ENCODE measurements at regions not wholly inside any gene's neighbourhood (a gene's known extent, or its start where the extent isn't known, plus 50 kb on each side); places are given as distances from the start of the nearest gene placed in this dataset.

DNA sequence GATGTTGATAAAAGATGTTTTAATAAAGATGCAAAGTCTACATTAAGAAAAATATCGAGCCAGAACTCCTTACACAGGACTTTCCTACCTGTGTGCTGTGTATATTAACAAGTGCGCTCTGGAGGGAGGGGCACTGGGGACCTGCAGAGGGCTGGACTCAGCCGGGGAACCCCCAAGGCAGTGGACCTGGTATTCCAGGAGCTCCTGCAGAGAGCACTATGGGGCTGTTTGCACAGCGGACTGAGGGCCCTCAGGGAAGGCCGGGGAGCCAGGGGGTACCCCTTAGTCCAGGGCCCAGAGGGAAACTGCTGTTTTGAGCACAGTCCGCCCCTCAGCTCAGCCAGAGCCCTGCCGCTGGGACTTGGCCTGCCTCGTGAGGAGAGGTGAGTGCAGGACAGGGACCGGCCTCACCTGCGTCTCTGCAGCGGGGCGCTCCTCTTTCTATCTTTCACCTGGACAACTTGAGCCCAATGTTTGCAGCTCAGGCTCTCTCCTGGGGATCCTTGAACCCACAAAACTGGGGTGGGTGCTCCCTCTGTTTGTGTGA lies 168.4 kb downstream of the ARL4C start:
- in situ Hi-C loops (cut with HindIII; ENCODE audit: low pct_ligation_motif_present, low pct_unique_long_range_greater_than_20kb, low sequenced_read_pairs): no loop called here
- no peak for DNase-seq

DNA sequence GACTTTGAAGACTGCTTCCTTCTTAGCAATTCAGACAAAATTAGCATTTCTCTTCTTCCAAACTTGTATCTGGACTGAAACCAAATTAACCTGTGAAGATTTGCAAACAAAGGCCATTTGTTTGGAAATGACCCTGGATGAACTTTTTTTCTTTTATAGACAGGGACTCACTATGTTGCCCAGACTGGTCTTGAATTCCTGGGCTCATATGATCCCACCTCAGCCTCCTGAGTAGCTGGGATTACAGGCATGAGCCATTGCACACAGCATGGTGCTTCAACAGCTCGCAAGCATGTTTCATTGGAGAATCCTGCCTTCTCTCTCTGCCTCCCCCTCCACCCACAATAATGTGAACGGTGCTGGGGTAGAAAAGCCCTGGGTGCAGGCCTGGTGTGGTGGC lies 170.2 kb downstream of the ARL4C start:
- in situ Hi-C loops (cut with HindIII; ENCODE audit: low pct_ligation_motif_present, low pct_unique_long_range_greater_than_20kb, low sequenced_read_pairs): no loop called here
- no peak for DNase-seq

DNA sequence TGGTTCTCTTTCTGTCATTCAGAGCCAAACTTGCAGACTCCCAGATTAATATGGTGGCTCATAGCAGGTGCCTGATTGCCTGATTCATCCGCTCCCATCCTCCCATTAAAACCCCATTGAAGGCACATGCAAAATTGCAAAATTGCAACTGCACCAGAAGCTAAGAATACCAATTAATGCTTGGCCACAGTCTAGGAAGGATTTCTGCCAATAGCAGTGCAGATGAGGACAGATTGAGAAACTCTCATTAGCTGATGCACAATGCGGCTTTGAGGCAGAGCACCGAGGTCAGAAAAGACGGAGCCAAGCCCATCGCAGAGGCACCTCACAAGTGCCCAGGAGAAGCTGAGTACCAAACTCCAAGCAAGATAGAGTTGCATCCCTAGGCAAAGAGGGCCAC lies 172.8 kb downstream of the ARL4C start:
- DNase-seq: no peak
- in situ Hi-C loops (cut with HindIII; ENCODE audit: low pct_ligation_motif_present, low pct_unique_long_range_greater_than_20kb, low sequenced_read_pairs): no loop called here

DNA sequence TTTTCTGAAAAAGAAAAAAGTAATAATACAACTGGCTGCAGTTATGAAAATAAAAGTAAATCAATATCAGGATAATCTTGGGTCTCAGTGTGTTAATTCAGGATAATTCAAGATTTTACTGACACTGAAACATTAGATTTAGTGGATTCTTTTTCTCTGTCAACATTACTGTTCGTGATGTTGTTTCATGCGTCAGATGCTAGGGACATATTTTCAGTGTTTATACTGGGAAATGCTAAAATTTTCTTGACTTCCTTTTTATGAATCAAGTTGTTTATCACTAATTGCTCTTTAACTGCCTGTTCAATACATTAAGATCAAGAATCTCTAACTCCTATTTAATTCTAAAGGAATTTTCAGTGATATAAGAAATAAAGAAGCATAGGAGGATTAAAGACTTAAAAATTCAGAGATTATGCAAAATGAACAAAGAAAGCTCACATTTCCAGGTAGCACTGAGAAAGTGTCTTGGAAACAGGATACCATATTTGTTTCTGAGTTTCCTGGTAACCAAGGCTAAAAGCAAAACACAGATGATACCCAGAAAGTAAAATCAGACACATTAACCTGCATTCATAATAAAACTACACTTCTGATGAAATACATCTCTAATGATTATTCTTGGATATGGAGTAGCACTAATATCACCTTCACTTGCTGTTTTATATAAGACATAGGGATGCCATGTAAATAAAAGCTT lies 174.0 kb downstream of the ARL4C start:
- in situ Hi-C loops (cut with HindIII; ENCODE audit: low pct_ligation_motif_present, low pct_unique_long_range_greater_than_20kb, low sequenced_read_pairs): no loop called here
- no peak for DNase-seq

DNA sequence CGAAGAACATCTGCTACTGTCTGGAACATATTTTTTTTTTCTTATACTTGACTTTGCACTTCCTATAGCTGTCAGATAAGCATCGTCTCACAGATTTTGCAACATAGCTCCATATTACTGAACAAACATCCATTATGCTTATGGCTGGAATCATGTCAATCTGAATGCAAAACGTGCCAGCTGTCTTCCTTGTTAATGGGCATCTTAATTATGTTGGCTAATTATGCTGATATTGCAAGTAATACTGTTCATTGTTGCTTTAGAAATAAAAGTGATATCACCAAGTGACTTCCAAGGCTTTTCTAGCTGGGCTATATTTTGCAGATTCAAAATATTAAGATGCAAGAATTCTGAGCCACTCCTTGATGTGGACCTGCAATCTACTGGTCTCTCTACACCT lies 176.8 kb downstream of the ARL4C start:
- in situ Hi-C loops (cut with HindIII; ENCODE audit: low pct_ligation_motif_present, low pct_unique_long_range_greater_than_20kb, low sequenced_read_pairs): no loop called here

DNA sequence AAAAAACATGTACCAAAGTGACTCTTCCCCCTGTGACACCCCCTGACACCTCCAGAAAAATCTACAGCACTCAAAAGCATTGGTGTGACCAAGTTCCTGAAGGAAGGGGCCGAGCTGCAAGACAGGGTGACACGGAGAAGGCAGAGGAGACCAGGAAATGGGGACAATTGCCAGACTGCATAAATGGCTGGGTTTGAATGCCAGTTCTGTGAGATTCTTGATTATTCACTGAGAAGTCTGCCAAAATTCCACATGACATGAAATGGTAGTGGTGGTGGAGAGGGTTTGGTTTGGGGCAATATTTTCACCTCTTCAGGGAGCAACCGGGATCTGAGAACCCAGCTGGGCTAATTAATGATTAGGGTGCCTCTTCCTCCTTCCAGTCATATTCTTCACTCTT lies 178.5 kb downstream of the ARL4C start:
- in situ Hi-C loops (cut with HindIII; ENCODE audit: low pct_ligation_motif_present, low pct_unique_long_range_greater_than_20kb, low sequenced_read_pairs): no loop called here
- DNase-seq: no peak

More for the DNA sequence above, 176.8 kb downstream of the ARL4C start:
- no peak for DNase-seq

DNA sequence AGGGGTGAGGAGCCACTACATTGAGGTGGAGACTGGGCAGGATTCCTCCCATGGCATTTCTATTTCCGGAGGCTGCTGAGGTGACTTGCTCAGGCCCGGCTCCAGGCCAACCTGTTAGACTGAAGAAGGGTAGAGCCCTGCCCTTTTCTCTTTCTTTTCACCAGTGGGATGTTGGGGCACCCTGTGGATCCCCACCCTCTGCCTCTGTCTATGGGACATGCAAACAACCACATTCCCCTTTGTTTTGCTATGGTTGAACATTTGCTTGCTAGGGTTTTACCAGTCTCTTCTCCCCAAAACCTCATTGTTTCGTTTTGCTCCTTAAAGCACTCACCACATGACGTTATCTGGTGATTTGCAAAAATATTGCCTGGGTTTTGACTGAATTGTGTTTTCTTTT lies 183.3 kb downstream of the ARL4C start:
- no peak for DNase-seq
- in situ Hi-C loops (cut with HindIII; ENCODE audit: low pct_ligation_motif_present, low pct_unique_long_range_greater_than_20kb, low sequenced_read_pairs): no loop called here

DNA sequence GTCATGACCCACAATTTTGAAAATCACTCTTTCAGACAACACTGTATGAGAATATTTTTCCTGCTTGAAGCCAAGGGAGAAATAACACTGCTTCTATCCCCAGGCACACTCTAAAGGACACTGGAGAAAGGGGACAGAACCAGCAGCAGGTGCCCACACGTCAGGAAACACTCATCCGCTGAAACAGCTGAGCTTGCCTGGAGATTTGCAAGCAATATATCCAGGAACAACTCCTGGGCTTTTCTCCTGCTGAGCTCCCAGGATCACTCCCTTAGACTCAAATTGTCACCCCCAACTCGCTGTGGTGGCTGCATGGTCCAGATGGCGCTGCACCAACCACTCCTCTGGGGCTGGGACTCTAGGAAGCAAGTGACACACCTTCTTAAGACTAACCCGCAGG lies 186.7 kb downstream of the ARL4C start:
- no peak for DNase-seq
- in situ Hi-C loops (cut with HindIII; ENCODE audit: low pct_ligation_motif_present, low pct_unique_long_range_greater_than_20kb, low sequenced_read_pairs): no loop called here

DNA sequence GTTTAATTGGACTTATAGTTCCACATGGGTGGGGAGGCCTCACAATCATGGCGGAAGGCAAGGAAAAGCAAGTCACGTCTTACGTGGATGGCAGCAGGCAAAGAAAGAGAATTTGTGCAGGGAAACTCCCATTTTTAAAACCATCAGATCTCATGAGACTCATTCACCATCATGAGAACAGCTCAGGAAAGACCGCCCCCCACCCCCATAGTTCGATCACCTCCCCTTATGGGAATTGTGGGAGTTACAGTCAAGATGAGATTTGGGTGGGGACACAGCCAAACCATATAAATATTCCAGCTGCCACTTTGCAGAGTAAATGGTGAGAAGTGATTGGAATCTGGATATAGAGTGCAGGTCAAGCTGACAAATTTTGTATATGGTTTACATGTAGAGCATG lies 187.4 kb downstream of the ARL4C start:
- DNase-seq: no peak

DNA sequence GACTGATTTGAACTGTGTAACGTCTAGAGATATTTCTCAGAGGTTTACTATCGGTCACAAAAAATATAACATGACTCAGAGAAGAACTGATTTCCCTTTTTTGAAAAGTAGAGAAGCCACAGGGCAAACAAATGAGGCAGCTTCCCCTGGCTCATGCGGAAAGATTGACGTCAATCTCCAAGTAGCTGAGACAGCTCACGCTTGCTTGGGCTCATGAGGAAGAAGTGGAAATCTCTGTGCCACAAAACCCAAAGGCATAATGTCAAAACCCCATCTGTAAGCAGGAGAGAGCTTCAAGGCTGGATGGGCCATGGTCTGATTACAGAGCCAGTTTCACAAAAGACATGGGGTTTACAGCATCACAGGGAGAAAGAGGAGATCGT lies 188.1 kb downstream of the ARL4C start:
- in situ Hi-C loops (cut with HindIII; ENCODE audit: low pct_ligation_motif_present, low pct_unique_long_range_greater_than_20kb, low sequenced_read_pairs): no loop called here
- no peak for DNase-seq

More for the DNA sequence above, 187.4 kb downstream of the ARL4C start:
- in situ Hi-C loops (cut with HindIII; ENCODE audit: low pct_ligation_motif_present, low pct_unique_long_range_greater_than_20kb, low sequenced_read_pairs): no loop called here

DNA sequence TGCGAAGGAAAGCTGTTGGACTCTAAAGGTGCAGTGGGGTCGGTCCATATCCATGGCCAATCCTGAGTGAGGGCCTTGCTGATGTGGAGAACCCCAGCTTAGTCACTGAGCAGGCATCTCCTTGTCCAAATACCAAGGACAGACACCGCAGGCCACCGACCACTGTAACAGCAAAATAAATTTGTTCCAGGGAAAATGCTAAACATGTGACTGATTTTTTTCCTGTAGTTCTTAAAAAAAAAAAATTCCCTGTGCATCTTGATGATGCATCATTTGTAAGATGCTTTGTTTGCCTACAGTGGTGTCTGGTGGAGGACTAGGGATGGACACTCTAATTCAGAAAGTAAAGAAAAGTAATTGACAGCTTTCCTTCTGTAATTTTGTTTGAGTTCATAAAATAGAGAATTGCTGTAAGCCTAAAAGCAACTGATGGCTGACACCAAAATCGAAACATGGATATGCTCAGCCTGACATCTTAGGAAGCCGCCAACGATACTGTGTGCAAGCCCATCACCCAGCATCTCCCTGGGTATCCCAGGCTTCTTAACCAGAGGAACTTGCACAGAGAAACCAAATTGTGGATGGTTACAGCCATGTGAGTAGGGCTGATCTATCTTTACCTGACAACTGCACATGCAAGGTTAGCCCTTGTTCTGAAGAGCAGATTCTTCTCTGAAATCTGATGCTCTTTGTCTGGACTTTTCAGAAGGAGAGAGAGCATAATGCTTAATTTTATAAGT lies 188.6 kb downstream of the ARL4C start:
- DNase-seq: no peak
- in situ Hi-C loops (cut with HindIII; ENCODE audit: low pct_ligation_motif_present, low pct_unique_long_range_greater_than_20kb, low sequenced_read_pairs): no loop called here

DNA sequence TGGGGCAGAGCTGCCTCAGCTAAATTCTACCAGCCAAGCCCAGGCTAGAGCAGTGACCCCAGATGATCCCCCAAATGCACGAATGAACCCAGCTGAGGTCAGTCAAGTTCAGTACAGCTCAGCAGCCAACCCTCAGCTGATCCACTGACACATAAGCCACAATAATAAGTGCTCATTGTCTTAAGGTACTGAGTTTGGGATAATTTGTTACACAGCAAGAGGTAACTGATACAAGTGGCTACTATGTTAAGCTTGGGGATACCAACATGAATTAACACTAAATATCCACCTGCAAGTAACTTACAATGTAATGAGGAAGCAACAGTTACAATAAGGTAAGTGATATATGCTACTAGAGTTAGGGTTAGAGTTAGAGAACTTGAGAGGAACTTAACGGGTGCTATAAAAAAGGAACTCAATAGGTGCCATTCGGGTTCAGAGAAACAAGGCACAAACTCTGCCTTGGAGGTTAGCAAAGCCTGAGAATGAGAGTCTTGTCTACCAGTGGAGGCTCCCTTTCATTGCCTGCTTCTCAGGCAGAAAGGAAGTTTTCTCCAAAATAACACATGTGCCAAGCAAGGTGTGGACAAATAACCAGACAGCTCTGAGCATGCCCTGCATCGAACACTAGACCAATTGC lies 189.4 kb downstream of the ARL4C start:
- in situ Hi-C loops (cut with HindIII; ENCODE audit: low pct_ligation_motif_present, low pct_unique_long_range_greater_than_20kb, low sequenced_read_pairs): no loop called here
- DNase-seq: no peak

DNA sequence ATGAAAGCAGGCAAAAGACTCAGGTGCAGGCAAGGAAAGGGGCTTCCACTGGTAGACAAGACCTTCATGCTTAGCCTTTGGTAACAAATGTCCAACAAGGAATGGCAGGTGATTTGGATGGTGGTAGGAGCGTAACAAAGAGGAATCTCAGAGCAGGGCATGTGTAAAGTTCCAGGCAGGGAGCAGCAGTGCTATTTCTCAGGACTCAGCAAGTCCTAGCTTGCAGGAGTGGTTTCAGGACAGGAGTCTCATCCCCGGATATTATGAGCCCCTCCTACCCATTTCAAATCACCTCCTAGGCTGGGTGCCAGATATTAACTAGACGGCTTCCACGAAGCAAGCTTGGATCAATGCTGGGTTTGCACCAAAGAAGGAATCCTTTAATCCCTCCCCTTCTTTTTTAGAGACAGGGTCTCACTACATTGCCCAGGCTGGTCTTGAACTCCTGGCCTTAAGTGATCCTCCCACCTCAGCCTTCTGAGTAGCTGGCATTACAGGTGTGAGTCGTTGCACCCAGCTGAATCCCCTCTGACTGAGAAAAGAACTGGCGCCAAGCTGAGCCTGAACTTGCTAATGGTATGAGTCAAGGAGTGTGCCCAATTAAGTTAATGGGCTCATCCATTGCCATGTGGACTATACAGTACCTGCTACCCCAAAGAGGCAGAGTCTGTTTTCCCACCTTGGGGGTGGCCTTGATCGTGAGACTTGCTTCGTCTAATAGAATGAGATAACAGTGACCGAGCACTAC lies 190.3 kb downstream of the ARL4C start:
- in situ Hi-C loops (cut with HindIII; ENCODE audit: low pct_ligation_motif_present, low pct_unique_long_range_greater_than_20kb, low sequenced_read_pairs): no loop called here
- DNase-seq: no peak

DNA sequence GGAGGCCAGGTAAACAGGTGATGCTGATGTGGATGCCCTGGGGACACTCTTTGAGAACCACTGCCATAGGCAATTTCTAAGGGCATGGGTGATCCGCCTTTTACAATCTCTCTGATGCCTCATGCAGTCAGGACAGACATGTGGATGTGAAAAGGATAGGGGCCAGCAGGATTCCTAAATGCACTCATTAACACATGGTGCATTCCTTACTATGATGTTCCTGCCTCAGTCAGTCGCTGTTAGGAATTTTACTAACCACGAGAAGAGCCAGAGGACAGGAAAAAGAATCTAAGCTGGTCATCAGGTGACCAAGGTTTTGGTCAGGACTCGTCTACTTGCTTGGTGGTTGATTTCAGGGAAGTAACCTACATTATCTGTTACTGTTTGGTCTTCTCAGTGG lies 191.0 kb downstream of the ARL4C start:
- DNase-seq: peak; percentile 27
- in situ Hi-C loops (cut with HindIII; ENCODE audit: low pct_ligation_motif_present, low pct_unique_long_range_greater_than_20kb, low sequenced_read_pairs): no loop called here

DNA sequence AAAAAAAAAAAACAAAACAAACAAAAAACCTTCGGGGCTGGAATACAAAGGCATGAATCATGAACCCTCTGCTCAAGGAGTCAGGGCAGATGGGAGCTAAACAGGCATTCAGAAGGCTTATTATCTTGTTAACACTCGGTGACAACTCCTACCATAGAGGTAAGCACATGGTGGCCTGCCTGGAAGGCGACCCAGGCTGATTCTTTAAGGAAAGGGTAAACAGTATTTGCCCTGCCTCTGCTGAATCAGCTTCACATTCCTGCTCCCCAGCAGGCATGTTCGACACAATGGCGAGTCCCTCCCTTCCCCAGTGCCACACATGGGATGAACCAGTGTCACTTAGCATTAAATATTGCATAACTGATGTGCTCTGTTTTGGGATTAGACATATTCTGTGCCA lies 191.9 kb downstream of the ARL4C start:
- no peak for DNase-seq
- in situ Hi-C loops (cut with HindIII; ENCODE audit: low pct_ligation_motif_present, low pct_unique_long_range_greater_than_20kb, low sequenced_read_pairs): no loop called here

DNA sequence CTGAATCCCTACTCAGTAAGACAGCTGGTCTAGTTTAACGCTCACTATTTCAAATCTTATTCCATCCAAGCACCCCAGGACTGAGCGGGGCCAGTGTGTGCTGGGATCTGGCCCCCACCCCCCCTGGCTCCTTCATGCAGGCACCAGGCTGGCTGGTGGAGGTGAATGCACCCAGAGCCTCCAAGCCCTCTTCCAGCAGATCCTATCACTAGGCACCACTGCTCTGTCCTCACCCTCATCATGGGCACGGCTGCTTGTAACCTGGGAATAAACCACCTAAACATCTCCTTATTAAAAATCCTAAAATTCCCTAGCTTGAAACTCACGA lies 194.3 kb downstream of the ARL4C start:
- DNase-seq: no peak
- in situ Hi-C loops (cut with HindIII; ENCODE audit: low pct_ligation_motif_present, low pct_unique_long_range_greater_than_20kb, low sequenced_read_pairs): no loop called here

DNA sequence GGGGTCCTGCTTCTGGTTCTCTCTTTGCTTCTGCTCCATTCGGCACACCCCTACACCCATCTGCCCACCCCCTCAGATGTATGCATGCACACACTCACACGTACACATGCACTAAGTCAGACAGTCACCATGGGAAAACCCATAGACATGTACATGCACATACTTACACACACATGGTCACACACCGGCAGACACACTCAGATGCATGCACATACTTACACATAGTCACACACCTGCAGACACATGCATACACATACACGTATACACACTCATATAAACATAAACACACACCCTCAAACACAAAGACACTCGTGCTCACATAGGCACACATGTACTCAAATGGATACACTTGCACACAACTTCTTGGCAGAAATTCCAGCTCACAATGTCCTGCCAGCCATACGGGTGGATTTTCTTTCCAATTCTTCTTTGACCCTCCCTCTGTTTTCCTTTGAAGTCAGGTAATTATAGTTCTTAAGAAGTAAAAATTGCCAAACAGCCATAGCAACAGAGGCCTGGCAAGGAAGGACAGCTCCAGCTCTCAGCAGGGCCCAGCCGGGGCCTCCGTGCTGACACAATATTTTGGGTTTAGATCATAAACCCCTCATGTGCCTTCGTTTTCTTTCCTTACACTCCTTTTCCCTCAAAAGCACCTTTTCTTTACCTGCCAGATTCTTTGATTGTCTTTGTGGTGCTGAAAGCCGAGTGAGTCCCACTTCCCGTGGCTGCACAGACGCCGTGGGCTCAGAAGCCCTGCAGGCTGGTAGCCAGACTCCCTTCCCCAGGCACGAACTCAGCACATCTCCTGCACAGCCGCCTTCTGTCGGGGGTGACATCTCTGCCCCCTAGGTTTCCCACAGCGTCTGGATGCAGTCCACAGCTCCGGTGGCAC lies 195.7 kb downstream of the ARL4C start:
- DNase-seq: no peak
- in situ Hi-C loops (cut with HindIII; ENCODE audit: low pct_ligation_motif_present, low pct_unique_long_range_greater_than_20kb, low sequenced_read_pairs): no loop called here

DNA sequence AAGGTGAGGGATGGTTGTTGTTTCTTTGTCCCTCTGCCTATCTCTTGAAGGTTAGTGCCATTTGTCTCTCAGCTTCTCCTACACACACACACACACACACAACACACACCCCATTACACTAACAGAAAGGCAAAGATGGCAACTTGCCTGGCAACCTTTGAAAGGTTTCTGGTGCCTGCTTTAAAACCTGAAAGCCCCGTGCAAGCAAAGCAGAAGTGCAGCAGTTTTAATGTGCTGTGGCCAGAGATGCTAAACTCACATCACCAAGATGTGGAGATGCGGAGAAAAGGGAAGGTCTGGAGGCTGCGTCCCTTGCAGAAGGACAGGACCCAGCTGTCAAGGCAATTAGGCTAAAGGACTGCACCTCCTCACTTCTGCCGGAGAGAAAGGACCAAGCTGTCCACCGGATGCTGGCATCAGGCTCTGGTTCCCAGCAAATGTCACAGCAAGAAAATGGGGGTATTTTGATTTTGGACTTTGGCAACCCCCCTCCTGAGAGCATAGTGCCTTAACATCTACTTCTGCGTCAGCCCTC lies 196.4 kb downstream of the ARL4C start:
- no peak for DNase-seq
- in situ Hi-C loops (cut with HindIII; ENCODE audit: low pct_ligation_motif_present, low pct_unique_long_range_greater_than_20kb, low sequenced_read_pairs): no loop called here
